HG03432 (cell line): ENCODE measurements at regions not wholly inside any gene's neighbourhood (a gene's known extent, or its start where the extent isn't known, plus 50 kb on each side); places are given as distances from the start of the nearest gene placed in this dataset.
"Not testable (repeated sequence)": the region's sequence is repeated elsewhere in the genome, so short reads cannot be mapped to it uniquely, and the experiment has no call there.

Experiments
- ATAC-seq: cut with Tn5 transposase; IDR thresholded peaks from one replicate; pipeline ENCODE4 v1.9.1; 2021; ENCODE audit warnings: mild to moderate bottlenecking, moderate library complexity; ENCODE audit not compliant: unreplicated experiment

- no peak for ATAC-seq
Measured at GRCh38 chr22:49347376-49347775, 480.3 kb downstream of the BRD1 start.

DNA sequence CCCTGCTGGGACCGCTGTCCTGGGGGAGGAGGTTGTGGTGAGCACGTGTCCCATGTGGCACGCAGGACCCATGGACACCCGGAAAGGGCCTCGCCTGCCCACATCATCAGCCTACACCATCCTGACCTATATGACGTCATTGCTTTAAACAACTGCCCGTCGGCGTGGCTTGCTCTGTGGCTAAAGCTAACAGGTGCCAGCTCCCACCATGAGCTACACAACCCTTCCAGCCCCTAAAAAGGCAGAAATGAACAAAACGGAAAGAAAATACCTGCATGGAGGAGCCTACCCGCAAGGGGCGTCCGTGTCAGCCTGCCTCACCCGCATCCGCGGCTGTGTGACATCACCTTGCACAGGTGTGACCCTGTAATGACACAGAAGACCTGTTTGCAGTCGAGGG, 481.8 kb downstream of the BRD1 start:
- ATAC-seq, result no peak

GRCh38 chr22:49344656-49345055, 483.0 kb downstream of the BRD1 start:
- no peak for ATAC-seq

DNA sequence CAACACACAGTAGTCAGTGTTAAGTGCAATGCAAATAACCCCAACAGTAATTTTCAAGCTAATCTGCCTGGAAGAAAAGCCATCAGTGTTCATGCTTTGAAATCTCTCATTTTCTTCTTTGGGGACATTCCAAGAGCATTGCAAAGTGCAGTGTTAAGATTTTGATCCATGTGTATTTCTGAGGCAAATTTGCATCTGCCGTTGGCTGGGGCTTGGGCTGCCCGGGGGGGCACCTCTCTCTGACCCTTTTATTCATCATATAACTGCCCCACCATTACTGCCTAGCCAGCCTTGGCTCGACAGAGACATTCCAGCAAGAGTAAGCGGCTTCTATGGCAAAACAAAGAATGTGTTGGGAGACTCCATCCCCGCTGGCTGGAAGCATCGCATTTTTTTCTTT, 483.5 kb downstream of the BRD1 start:
- ATAC-seq, result no peak

DNA sequence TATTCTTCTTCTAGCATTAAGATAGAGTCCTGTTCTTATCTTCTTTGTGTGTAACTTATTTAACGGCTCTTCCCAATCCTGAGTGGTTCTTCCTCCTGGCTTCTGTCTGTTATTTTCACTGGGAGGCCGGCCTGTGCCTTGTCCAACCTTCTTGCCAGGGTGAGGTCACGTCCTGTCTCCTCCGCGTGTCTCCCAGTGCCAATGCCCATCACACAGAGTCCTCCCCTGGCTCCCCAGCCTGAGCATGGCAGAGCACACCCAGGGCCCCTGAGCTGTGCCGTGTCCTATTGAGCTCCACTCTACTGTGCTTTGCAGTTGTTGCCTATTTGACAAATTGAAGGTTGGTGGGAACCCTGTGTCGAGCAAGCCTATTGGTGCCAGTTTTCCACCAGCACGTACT, 487.3 kb downstream of the BRD1 start:
- ATAC-seq, result no peak

GRCh38 chr22:49336483-49336882, 491.2 kb downstream of the BRD1 start:
- ATAC-seq, result not testable (repeated sequence)

DNA sequence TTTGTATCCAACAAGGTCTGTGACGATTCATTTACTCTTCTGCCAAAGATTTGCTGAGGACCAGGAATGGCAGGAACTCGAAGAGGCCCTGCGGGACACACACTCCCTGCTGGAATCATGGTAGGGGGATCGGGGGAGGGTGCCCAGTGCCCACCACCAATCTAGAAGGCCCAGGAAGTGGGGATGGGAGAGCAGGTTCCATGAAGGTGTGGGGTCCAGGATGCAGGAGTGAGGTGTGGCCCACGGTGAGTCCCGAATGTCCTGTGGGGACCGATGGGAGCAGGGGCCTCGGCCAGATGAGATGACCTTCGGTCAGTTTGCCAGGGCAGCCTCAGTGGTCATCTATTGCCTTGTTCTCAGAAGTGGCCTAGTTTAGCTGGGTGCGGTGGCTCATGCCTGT, 492.7 kb downstream of the BRD1 start:
- ATAC-seq, result no peak

DNA sequence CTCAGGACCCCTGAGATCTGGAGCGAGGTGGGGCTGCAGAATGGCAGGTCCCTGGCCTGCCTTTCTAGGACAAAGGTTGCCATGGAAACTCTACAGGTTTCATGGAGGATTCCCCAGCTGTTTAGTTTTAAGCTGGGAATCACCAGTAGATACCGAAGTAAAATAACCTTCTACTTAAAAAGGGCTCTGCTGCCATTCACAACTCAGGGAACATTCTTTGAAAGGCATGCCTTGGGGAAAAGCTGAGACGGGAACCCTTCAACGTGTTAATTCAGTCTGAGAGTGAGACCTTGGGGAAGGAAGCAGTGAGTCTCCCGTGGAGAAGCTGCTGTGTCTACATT, 493.3 kb downstream of the BRD1 start:
- no peak for ATAC-seq

DNA sequence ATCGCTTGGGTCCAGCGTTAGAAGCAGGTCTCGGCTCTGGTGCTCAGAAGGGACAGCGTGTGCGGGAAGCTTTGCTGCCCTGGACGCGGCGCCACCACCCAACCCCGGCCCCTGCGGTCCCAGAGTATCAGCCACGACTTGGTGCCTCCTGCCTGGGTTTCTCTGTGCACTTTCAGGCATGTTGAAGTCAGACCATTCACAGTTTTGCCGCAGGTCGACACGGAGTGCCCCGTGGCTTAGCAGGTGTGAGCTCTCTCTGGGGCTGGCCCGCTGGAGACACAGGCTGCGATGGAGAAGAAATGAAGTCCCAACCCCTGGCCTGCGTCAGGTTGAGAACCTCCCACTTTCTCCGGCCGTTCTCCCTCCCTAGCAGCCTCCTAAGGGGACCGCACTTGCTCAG, 494.5 kb downstream of the BRD1 start:
- no peak for ATAC-seq

DNA sequence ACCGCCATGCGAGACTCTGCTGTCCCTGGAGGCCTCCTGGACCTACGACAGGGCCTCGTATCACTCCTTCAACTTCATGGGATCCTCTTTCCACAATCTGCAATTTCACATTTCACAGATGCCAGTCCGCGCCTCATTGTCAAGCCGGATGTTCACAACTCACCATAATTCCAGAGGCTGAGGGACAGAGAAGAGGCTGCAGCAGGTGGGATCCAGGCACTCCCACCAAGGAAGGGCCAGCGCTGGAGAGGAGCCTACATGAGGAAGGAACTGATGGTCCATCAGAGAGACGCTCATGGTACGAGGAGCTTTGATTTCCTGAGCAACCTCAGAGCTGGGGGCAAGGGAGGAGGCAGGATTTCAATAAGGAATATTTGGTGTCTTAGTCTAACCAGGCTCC, 495.0 kb downstream of the BRD1 start:
- ATAC-seq, result no peak

DNA sequence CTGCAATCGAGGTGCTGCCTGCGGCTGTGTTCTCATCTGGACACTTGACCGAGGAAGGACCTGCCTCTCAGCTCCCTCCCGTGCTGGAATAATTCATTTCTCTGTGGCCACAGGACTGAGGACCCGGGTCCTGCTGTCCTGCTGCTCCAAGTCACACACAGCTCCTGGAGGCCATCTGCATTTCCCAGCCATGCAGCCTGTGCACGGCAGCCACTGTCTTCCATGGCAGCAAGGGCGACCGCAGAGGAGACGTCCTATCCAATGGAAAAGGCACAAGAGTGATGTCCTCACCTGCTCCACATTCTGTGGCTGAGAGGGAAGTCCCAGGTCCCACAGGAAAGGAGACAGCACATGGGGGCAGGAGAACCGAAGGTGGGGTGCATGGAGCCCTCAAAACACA, 495.8 kb downstream of the BRD1 start:
- ATAC-seq, result no peak

DNA sequence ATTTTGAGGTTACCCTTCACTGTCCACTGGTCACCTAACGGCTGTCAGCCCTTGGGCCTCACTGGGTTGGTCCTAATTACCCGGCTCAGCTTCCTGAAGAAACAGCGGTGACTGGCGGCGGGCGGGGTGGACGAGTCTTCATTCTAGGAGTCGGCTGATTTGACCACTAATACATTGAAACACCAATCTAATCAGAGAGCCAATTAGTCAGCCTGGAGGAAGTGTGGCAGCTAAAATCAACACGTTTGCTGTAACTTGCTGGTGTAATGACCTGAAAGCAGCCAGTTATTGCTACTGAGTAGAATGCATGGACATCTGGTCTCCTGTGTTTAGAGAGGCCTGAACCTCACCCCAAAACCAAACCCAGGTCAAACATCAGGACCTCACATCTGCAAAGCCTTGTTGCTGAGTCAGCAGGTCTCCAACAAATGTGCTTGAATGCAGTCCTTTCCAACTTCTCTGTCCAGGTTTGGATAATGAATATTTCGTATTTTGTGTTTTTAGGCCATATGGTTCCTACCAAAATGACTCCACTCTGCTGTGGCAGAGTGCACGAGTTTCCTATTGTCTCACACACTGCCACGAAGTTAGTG, 496.4 kb downstream of the BRD1 start:
- no peak for ATAC-seq

DNA sequence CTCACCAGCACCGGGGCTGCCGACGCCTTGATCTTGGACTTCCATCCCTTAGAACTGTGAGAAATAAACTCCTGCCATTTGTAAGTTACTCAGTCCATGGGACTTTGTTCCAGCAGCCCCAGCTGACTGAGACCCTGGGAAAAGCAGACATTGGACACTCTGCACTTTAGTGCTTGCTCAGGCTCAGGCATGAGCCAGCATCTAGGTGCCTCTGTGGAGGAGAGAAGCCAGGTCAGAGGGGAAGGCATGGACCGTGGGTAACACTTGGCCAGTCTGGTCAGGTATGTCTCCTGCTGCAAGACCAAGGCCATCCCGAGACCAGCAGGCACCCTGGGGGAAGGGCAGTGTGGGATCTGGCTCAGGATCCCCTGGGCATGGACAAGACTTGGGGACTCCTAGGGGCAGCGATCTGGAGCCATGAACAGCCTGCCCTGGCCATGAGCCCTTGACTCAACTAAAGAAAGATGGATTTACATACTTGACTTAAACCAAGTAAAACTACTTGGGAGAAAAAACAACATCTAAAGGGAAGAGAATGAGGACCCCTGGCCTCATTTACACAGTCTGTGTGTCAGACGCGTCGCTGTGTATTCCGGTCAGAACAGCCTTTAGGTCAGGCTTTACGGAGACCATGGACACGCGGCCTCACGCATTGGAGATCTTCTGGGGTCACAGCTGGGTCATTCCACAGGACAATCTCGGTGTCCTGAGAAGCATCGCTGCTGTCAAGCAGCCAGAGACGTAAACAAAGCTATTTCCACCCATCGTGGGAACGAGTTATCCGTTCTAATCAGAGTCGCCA, 497.1 kb downstream of the BRD1 start:
- ATAC-seq, result no peak

- ATAC-seq, result no peak
Measured at GRCh38 chr22:49329636-49330035, 498.0 kb downstream of the BRD1 start.

- no peak for ATAC-seq
Measured at GRCh38 chr22:49328630-49329405, 498.9 kb downstream of the BRD1 start.

- no peak for ATAC-seq
Measured at GRCh38 chr22:49328118-49328475, 499.6 kb downstream of the BRD1 start.

- no peak for ATAC-seq
Measured at GRCh38 chr22:49327411-49328117, 500.1 kb downstream of the BRD1 start.

- ATAC-seq, result no peak
Measured at GRCh38 chr22:49326558-49326957, 501.1 kb downstream of the BRD1 start.

DNA sequence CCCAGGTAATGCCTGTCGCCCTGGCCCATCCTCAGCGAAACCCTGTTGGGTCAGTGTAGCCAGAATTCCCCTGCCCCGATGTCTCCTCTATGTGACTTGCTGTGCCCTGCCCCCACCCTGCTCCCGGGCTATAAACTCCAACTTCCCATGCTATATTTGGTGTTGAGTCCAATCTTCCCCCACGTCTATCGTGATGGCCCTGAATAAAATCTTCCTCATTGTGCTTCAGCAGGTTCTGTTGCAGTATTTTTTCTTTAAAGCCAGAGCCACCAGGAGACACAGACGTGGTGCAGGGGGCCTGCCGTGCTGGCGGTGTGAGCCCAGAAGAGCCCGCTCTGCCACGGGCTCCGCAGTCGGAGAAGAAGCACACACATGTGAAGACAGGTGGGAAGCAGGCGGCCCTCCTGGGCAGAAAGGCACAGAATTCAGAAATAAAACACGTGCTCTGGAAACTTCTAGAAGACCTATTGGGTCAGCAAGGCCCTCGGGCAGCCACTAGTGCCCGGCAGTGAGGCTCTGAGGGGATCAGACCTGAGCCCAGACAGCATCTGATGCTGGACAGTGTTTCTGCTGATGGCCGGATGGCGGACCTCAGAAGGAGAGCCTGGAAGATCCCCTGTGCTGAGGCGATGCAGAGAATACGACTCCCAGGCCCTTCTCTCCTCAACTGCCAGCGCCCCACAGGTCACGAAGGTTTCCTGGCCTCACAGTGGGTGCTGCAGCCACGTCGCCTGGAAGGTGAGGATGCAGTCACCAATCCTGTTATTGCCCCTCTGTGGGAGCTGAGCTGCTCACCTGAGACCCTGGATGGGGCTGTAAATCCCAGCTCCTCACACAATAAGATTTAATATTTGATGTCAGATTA, 501.9 kb downstream of the BRD1 start:
- no peak for ATAC-seq
